GM19455 (cell line): ENCODE measurements at regions not wholly inside any gene's neighbourhood (a gene's known extent, or its start where the extent isn't known, plus 50 kb on each side); places are given as distances from the start of the nearest gene placed in this dataset.

ENCODE experiments used
- ATAC-seq: cut with Tn5 transposase; IDR thresholded peaks from one replicate; pipeline ENCODE4 v1.9.1; 2021; ENCODE audit not compliant: unreplicated experiment

GRCh38 chr12:61848893-61849292 is 411.3 kb upstream of the USP15 start:
- ATAC-seq: no peak

DNA sequence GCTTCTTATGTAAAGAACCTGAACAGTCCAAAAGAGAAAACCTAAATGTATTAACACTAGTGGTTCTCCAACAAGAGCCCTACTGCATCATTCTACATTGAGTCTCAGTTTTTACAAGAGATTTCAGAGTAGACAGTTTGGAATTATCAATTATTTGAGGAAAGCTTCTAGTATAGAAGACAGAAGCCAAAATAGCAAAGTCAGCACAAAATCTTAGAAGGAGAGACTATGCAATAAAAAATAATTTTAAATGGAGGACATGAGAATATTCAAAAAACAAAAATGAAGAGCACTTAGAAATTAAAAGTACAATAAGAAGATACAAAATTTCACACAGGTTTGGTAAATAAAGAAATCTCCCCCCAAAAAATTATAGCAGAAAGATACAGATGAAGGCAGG is 406.3 kb upstream of the USP15 start:
- ATAC-seq: no peak

- no peak for ATAC-seq
Measured at GRCh38 chr12:61854902-61855301, 405.3 kb upstream of the USP15 start.

DNA sequence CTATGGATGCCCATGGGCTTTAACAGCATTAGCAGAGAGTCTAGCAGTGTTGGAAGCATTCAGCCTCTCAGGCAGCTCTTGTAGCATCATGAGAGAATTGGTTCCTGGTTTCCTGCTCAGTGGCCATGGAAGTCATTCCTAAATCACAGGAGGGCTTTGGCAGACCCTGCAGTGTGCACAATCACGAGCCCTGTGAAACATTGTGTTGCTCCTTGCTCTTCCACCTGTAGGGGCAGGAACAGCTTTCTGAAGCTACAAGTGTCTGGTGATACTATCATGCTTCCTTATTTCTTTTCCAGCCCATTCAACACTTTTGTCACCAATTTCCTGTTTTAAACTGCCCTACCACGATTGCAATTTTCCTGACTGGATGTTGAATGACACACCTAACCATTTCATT is 402.2 kb upstream of the USP15 start:
- no peak for ATAC-seq

DNA sequence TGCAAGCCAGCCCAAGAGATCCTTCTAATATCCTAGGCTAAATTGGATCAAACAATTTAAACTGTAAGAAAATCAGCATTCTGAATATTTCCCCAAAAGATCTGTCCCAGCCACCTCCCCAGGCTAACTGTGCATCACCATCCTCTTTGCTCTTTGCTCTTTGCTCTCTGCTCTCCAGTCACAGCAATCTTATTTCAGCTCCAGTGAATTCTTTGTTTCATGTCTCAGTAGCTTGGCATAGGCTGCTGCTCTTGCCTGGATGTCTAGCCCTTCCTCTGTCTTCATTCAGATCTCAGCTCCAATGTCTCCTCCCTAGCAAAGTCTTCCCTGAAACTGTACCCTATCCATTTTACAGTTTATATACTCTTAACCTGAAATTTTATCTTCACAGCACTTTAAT is 399.8 kb upstream of the USP15 start:
- ATAC-seq: no peak

GRCh38 chr12:61862986-61863385 is 397.2 kb upstream of the USP15 start:
- ATAC-seq: no peak

- ATAC-seq: no peak
Measured at GRCh38 chr12:61863811-61864210, 396.4 kb upstream of the USP15 start.

DNA sequence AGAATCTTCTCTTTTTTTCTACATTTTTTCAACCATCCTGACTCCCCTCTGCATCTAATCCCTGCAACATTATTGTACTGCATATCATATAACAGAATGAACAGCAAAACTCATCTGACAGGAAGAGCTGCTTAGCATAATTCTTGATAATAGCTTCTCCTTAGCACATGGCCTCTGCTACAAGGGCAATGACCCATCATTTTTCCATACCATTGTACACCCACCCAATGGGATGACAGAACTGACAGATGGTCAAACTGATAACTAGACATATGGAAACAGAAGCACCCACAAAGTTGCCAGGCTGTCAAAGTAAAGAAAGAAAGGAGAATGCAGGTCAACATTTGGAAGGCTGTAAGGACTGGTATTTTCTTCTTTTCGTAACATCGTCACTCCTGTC is 390.4 kb upstream of the USP15 start:
- ATAC-seq: no peak

- no peak for ATAC-seq
Measured at GRCh38 chr12:61870658-61871484, 389.3 kb upstream of the USP15 start.

- ATAC-seq: no peak
Measured at GRCh38 chr12:61871485-61871810, 388.8 kb upstream of the USP15 start.

DNA sequence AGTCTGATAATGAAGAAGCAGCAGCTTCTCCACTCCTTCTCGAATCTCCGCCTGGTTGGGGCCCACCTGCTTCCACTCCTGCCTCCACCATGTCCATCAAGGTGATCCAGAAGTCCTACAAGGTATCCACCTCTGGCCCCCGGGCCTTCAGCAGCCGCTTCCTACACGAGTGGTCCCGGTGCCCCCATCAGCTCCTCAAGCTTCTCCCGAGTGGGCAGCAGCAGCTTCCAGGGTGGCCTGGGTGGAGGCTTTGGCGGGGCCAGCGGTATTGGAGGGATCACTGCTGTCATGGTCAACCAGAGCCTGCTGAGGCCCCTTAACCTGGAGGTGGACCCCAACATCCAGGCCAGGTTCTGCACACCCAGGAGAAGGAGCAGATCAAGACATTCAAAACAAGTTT is 381.0 kb upstream of the USP15 start:
- ATAC-seq: no peak

DNA sequence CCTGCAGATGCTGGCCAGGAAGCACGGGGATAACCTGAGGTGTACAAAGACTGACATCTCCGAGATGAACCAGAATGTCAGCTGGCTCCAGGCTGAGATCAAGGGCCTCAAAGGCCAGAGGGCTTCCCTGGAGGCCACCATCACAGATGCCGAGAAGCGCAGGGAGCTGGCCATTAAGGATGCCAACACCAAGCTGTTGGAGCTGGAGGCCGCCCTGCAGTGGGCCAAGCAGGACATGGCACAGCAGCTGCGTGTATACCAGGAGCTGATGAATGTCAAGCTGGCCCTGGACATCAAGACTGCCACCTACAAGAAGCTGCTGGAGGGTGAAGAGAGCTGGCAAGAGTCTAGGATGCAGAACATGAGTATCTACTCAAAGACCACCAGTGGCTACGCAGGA is 380.0 kb upstream of the USP15 start:
- ATAC-seq: no peak

GRCh38 chr12:61891632-61892031 is 368.6 kb upstream of the USP15 start:
- no peak for ATAC-seq

DNA sequence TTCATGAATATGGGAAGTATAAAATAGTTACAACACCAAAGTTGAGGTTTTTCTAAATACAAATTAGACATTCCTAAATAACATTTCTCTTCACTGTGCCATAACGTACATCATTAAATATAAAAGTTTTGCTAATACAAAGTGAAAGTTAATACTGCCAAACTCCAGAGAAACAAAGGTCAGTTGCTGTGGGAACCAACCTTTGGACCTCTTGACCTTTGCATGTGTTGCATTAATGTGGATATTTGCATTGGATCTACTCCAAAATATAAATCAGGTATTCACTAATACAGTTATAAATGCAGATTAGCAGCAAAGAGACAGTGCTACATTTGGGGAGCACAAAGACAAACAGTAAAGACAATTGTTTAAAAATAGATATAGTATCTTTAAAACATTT is 366.0 kb upstream of the USP15 start:
- ATAC-seq: no peak

DNA sequence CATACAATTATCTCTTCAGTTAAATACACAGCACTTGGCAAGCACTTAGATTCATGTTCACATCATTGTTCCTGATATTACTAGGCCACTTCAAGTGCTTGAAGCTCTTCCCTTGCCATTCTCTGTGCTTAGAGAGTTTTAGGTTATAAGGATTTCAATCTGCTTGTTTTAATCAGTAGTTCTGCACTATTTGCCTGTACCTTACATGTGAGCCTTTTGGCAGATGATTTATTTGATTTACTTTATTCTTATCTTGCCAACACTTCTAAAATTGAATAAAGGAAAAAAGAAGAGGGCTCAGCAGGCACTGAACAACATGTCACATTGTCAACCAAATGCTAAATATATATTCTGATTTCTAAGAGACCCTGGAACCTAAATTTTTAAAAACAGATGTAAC is 363.8 kb upstream of the USP15 start:
- no peak for ATAC-seq

DNA sequence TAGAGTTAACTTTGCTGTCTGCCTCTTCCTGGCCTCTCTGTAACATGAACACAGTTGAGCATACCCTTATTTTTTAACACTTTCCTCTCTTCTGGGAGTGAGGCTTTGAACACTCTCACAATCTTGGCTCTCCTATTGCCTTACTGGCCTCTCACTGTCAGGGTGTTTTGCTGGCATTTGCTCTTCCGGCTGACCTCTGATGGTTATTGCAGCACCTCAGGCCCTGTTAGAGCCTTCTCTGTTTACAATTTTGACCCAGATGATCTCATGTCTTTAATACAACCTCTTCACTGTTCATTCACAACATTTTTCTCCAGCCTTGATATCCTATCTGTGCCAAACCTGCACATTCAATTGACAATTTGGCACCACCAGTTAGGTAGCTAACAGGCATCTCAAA is 357.8 kb upstream of the USP15 start:
- no peak for ATAC-seq

DNA sequence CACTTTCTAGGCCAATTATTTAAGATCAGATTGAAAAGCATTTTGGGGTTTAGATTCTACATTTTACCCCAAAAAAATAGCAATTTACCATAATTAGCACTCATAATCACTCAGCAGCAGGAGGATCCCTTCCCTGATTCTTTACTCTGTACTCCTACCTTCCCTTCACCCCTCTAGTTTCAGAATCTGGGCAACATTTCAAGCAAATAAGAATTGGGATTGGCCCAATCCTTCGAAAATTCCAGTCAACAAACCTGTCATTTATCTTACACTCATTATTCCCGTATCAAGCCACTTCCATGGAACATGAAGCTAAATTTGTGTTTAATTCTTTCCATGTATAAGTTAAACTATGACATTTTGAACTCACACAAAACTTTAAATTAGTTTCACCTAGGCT is 349.1 kb upstream of the USP15 start:
- no peak for ATAC-seq

GRCh38 chr12:61915420-61915819 is 344.8 kb upstream of the USP15 start:
- no peak for ATAC-seq

GRCh38 chr12:61916831-61917230 is 343.4 kb upstream of the USP15 start:
- no peak for ATAC-seq

GRCh38 chr12:61919686-61920085 is 340.5 kb upstream of the USP15 start:
- no peak for ATAC-seq

DNA sequence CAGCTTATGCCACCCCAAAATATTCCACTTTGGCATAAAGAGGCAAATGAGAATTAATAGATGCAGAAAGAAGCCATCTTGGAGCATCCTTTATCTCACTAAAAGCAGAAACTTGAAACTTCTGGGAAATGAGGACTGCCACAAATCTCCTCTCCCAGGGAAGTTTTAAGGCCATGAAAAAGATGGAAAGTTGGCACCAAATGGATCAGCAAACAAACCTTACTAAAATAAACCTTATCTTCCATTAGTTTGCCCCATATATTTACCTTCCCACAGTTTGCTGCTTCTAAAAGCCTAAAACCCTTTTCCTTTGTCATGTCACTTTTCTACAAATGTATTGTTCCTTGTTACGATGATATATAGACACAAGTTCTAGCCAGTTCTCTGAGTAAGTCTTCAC is 340.0 kb upstream of the USP15 start:
- no peak for ATAC-seq

DNA sequence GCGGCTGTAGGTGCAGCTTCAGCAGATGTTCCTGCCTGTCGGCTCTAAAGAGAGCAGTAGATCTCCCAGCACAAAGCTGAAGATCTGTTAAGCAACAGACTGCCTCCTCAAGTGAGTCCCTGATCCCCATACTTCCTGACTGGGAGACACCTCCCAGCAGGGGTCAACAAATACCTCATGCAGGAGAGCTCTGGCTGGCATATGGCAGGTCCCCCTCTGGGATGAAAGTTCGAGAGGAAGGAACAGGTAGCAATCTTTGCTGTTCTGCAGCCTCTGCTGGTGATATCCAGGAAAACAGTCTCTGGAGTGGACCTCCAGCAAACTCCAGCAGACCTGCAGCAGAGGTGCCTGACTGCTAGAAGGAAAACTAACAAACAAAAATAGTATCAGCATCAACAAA is 337.1 kb upstream of the USP15 start:
- no peak for ATAC-seq

DNA sequence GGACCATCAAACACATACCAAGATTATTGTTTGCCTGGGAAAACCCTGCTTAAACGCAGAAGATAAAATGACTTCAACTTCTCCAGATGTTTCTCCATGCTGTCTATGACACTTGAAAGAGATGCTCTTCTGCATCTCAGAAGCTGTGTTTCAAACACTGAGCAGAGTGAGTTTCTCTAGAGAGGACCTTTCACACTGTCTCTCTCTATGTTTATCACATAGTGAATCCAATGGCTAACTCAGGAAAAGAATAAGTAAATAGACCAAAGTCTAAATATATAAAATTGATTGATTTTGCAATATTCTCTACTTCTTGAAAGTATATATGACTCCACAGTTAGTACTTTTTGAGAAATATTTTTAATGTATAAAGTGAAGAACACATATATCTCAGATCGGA is 325.6 kb upstream of the USP15 start:
- ATAC-seq: no peak
